Ascending aorta (tissue), 2 donors: ENCODE measurements at regions not wholly inside any gene's neighbourhood (a gene's known extent, or its start where the extent isn't known, plus 50 kb on each side); places are given as distances from the start of the nearest gene placed in this dataset.

Experiments used
- DNase-seq, 2 donors: peaks; one replicate each; pipeline ENCODE4 v3.0.0-alpha.2; 2019; ENCODE audit warnings: low spot score in 2 of 2
- H3K27ac ChIP-seq, 2 donors: fragments of 200-600 bp; sonication (generic); one replicate each; pipeline ENCODE4 v1.5.1; 2016 to 2017; ENCODE audit warnings: mild to moderate bottlenecking in 1 of 2
- H3K27me3 ChIP-seq: fragments of 200-600 bp; sonication (generic); one replicate; pipeline ENCODE4 v1.5.1; 2017
- H3K36me3 ChIP-seq, 2 donors: fragments of 200-600 bp; sonication (generic); one replicate each; pipeline ENCODE4 v1.5.1; 2016
- H3K4me1 ChIP-seq, 2 donors: fragments of 200-600 bp; sonication (generic); one replicate each; pipeline ENCODE4 v1.5.1; 2016 to 2017; ENCODE audit warnings: mild to moderate bottlenecking in 1 of 2
- H3K4me3 ChIP-seq, 2 donors: fragments of 200-600 bp; sonication (generic); one replicate each; pipeline ENCODE4 v1.5.1; 2016 to 2017; ENCODE audit warnings: mild to moderate bottlenecking in 1 of 2
- H3K9me3 ChIP-seq, 2 donors: fragments of 200-600 bp; sonication (generic); one replicate each; pipeline ENCODE4 v1.5.1; 2016
- intact Hi-C: fragments of 100-400 bp; cut with DNase I; formaldehyde crosslinking; loops from one replicate; pipeline ENCODE4 v1.15.1; 2023
- TF ChIP-seq, protein P1 (sequence below), 3 experiments: fragments of 200-600 bp in 2 of 3; fragments of 450-650 bp in 1 of 3; sonication (generic) in 2 of 3; IDR thresholded peaks; one replicate each; pipeline ENCODE4 v1.5.1; 2016 to 2019; ENCODE audit warnings: antibody characterized with exemption in 3 of 3, mild to moderate bottlenecking in 1 of 3, moderate library complexity in 1 of 3

DNA sequence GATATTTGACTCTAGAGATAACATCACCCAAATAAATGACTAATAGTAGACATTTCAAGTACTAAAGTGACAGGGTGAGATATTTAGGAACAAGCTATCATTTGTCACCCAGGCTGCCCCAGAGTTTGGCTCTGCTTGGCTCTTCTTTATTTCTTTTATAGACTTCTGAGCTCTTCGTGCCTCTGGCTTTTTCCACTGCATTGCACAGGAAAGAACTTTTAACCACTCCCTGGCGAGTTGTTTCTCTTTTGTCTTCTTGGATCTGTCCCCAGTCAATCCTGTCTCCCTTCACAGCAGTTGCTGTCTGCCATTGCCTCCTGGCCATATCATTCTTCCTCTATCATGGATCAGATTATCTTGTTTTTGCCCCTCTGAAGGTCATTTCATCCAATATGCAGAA is 339.2 kb upstream of the DCBLD2 start:
- peak overlapping the region; percentile 78 to 87 for H3K27ac ChIP-seq
- H3K9me3 ChIP-seq, result no peaks in the 10 kb centered on the region
- H3K27me3 ChIP-seq, result no peaks in the 10 kb centered on the region
- DNase-seq, result no peak
- H3K36me3 ChIP-seq, result no peaks in the 10 kb centered on the region
- no peak overlapping the region for H3K4me3 ChIP-seq
- TF ChIP-seq, protein P1, sequence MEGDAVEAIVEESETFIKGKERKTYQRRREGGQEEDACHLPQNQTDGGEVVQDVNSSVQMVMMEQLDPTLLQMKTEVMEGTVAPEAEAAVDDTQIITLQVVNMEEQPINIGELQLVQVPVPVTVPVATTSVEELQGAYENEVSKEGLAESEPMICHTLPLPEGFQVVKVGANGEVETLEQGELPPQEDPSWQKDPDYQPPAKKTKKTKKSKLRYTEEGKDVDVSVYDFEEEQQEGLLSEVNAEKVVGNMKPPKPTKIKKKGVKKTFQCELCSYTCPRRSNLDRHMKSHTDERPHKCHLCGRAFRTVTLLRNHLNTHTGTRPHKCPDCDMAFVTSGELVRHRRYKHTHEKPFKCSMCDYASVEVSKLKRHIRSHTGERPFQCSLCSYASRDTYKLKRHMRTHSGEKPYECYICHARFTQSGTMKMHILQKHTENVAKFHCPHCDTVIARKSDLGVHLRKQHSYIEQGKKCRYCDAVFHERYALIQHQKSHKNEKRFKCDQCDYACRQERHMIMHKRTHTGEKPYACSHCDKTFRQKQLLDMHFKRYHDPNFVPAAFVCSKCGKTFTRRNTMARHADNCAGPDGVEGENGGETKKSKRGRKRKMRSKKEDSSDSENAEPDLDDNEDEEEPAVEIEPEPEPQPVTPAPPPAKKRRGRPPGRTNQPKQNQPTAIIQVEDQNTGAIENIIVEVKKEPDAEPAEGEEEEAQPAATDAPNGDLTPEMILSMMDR (IDR thresholded peaks at IDR 0.05), result no peak
- peaks cover 10 to 27% of the 10 kb centered on the region in 2 donors for H3K4me1 ChIP-seq
- intact Hi-C loops, result loop anchor here (2.0 kb wide), 1 partner anchor 112 kb away; no protein-coding TSS in a partner anchor

DNA sequence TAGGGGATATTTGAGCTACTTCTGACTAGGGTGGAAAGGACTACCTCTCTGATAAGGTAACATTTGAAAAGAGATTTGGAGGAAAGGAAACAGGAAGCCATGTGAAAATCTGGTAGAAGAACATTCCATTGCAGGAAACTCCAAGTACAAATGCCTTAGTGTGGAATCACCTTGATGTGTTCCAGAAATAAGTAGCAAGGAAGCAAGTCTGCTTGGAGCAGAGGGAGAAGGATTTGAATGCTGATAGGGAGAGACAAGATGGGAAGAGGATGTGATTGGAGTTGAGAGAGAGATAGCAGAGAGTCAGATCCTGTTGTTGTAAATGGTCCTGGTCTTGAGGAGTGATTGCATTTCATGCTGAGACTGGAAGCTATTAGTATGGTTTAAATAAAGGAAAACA is 335.1 kb upstream of the DCBLD2 start:
- TF ChIP-seq, protein P1 (IDR thresholded peaks at IDR 0.05), result no peak
- Histone ChIP-seq H3K27ac (no peak overlapping the region), H3K4me1 (peaks cover 8 to 34% of the 10 kb centered on the region in 2 donors), H3K9me3 (no peaks in the 10 kb centered on the region), H3K36me3 (no peaks in the 10 kb centered on the region), H3K4me3 (no peak overlapping the region), H3K27me3 (no peaks in the 10 kb centered on the region)
- intact Hi-C loops, result loop anchor here (10.0 kb wide), 1 partner anchor 398 kb away; the partner anchor contains the start of gene COL8A1
- DNase-seq, result no peak

DNA sequence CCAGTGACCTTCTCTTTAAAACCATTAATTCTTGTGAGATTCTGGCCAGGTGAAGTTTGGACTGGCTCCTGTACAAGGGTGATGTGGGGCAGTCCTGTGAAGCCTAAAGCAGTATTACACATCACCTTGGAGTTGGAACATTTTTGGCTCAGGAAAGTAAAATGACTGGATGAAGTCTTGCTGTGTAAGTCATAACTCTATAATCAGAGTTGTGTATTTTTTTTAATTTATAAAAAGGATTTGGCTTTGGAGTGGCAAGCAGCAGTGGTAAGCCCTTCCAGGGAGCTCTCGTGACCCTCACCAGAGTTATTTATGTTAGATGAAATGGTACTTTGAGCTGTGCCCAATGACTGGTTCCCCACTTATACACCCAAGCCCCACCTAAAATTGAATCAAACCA is 331.2 kb upstream of the DCBLD2 start:
- intact Hi-C loops, result loop anchor here (10.0 kb wide), 1 partner anchor 402 kb away; the partner anchor contains the start of gene COL8A1
- H3K4me3 ChIP-seq, result no peak overlapping the region
- peaks cover 0 to 15% of the 10 kb centered on the region in 2 donors for H3K4me1 ChIP-seq
- DNase-seq, result peak in 1 of 2 donors; percentile 66
- H3K36me3 ChIP-seq, result no peaks in the 10 kb centered on the region
- no peaks in the 10 kb centered on the region for H3K27me3 ChIP-seq
- peak overlapping the region; percentile 71 to 77 for H3K27ac ChIP-seq
- no peaks in the 10 kb centered on the region for H3K9me3 ChIP-seq
- TF ChIP-seq, protein P1 (IDR thresholded peaks at IDR 0.05), result no peak

DNA sequence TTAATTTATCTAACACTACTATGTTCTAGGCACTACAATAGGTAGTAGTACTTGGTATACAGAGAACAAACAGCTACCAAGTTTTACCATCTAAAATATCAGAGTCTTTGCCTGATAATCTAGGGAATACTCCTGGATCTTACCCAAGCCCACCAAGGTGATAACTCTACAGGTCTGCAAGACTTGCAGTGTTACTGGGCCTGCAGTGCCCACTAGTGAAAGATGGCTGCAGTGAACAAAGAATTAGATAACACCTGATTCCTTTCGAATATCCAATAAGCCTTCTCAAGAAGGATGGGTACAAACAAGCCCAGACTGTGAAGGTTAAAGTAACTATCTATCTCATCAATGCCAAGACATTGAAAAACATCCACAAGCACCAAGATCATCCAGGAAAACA is 317.0 kb upstream of the DCBLD2 start:
- TF ChIP-seq, protein P1 (IDR thresholded peaks at IDR 0.05), result no peak
- H3K27ac ChIP-seq, result no peak overlapping the region
- H3K27me3 ChIP-seq, result no peaks in the 10 kb centered on the region
- no peaks in the 10 kb centered on the region for H3K36me3 ChIP-seq
- H3K4me3 ChIP-seq, result no peak overlapping the region
- no peaks in the 10 kb centered on the region for H3K4me1 ChIP-seq
- intact Hi-C loops, result no loop called here
- DNase-seq, result no peak
- peaks cover 0 to 34% of the 10 kb centered on the region in 2 donors for H3K9me3 ChIP-seq

DNA sequence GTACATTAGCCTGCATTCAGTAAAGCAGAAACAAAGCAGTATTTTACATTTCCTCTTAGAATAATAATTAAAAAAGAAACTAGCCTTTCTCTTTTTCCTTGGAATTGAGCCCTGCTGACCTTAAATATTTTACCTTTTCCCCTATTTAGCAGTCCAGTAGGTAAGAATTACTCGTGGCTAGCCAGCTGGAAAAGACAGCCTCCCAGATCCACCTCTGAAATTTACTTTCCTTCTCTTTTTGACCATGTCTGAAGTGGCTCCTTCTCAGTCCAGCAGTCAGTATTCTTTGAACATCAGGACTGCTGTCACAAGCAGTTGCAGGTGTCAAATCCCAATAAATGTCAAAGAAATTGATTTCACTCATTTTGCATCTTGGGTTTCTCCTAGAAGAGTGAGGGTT is 311.5 kb upstream of the DCBLD2 start:
- H3K36me3 ChIP-seq, result no peaks in the 10 kb centered on the region
- H3K27me3 ChIP-seq, result no peaks in the 10 kb centered on the region
- no peak for DNase-seq
- peaks cover 0 to 2% of the 10 kb centered on the region in 2 donors for H3K4me1 ChIP-seq
- no peak overlapping the region for H3K4me3 ChIP-seq
- intact Hi-C loops, result no loop called here
- TF ChIP-seq, protein P1 (IDR thresholded peaks at IDR 0.05), result no peak
- H3K27ac ChIP-seq, result no peak overlapping the region
- H3K9me3 ChIP-seq, result peaks cover 0 to 18% of the 10 kb centered on the region in 2 donors

DNA sequence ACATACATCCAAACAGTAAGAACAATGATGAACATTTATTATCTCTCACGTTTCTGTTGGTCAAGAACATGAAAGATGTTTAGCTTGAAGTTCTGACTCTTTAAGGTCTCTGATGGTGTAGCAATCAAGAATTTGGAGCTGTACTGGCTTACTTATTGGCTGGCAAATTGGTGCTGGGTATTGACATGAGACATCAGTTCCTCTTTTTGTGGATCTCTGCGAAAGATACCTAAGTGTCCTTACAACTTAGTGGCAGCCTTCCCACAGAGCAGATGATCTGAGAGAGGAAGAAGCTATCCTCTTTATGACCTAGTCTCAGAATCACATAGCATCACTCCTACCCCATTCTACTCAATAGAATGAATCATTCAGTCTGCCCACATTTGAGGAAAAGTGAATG is 309.8 kb upstream of the DCBLD2 start:
- Histone ChIP-seq H3K4me3 (no peak overlapping the region), H3K27ac (no peak overlapping the region), H3K9me3 (peaks cover 0 to 18% of the 10 kb centered on the region in 2 donors), H3K4me1 (peaks cover 0 to 2% of the 10 kb centered on the region in 2 donors), H3K27me3 (no peaks in the 10 kb centered on the region), H3K36me3 (no peaks in the 10 kb centered on the region)
- DNase-seq, result no peak
- intact Hi-C loops, result no loop called here
- TF ChIP-seq, protein P1 (IDR thresholded peaks at IDR 0.05), result no peak
